Testis (tissue), 2 donors: ENCODE measurements at regions not wholly inside any gene's neighbourhood (a gene's known extent, or its start where the extent isn't known, plus 50 kb on each side); places are given as distances from the start of the nearest gene placed in this dataset.

Experiments
- CTCF ChIP-seq, 3 experiments: fragments of 450-650 bp in 2 of 3; fragments of 200-600 bp in 1 of 3; sonication (generic) in 1 of 3; IDR thresholded peaks; one replicate each; pipeline ENCODE4 v1.5.1; 2016 to 2019; ENCODE audit warnings: antibody characterized with exemption in 3 of 3, mild to moderate bottlenecking in 2 of 3, moderate library complexity in 1 of 3
- POLR2A ChIP-seq: fragments of 450-650 bp; IDR thresholded peaks from one replicate; pipeline ENCODE4 v1.6.1; 2017; ENCODE audit warnings: antibody characterized with exemption, mild to moderate bottlenecking, moderate library complexity

GRCh38 chr12:3339221-3339620 lies 151.8 kb upstream of the PRMT8 start:
- TF ChIP-seq POLR2A (no peak), CTCF (IDR thresholded peaks at IDR 0.05) (no peak)
